GM23248 (cell line): ENCODE measurements at regions not wholly inside any gene's neighbourhood (a gene's known extent, or its start where the extent isn't known, plus 50 kb on each side); places are given as distances from the start of the nearest gene placed in this dataset.

Source experiments
- EZH2 ChIP-seq: fragments of 200-600 bp; sonication (generic); IDR thresholded peaks from 2 replicates; pipeline ENCODE4 v1.6.1; 2018; ENCODE audit warnings: antibody characterized with exemption, mild to moderate bottlenecking; ENCODE audit not compliant: insufficient read depth, poor library complexity, severe bottlenecking
- EZH2phosphoT487 ChIP-seq: fragments of 200-600 bp; sonication (generic); IDR thresholded peaks from 2 replicates; pipeline ENCODE4 v1.6.1; 2018; ENCODE audit warnings: antibody characterized with exemption, moderate library complexity, mild to moderate bottlenecking, low read depth; ENCODE audit not compliant: insufficient read depth

GRCh38 chr20:12827816-12828385 lies 180.9 kb upstream of the SPTLC3 start:
- TF ChIP-seq EZH2phosphoT487 = no peak
- TF ChIP-seq EZH2 = no peak
